Endothelial cell of umbilical vein (primary cell): ENCODE measurements at regions not wholly inside any gene's neighbourhood (a gene's known extent, or its start where the extent isn't known, plus 50 kb on each side); places are given as distances from the start of the nearest gene placed in this dataset.

Experiments
- BruUV-seq: library from RNA; stranded (reverse); fragments of 400-500 nt; replicated peaks from 2 replicates; lab custom pipeline; 2021; lab: Mats Ljungman, UMichigan
- CTCF ChIA-PET: fragments of 300-600, 350-600 bp; sonication (Branson Sonifier 250); formaldehyde crosslinking; loops from one replicate; lab custom pipeline; 2021; ENCODE audit warnings: antibody characterized with exemption, inconsistent platforms; lab: Charles Lee
- POLR2A ChIA-PET: fragments of 300-600, 350-600 bp; sonication (Branson Sonifier 250); formaldehyde crosslinking; loops from one replicate; lab custom pipeline; 2021; ENCODE audit warnings: antibody characterized with exemption, inconsistent platforms; lab: Charles Lee
- DNase-seq: peaks from one replicate; pipeline ENCODE4 v3.0.0-alpha.2; 2011; ENCODE audit warnings: low read depth, low spot score
- FAIRE-seq: peaks from 2 replicates; lab custom pipeline; 2011; peaks lifted over from hg19 to GRCh38; lab: Jason Lieb, UNC
- H2AFZ ChIP-seq: 2 replicates; pipeline ENCODE4 v1.6.0; 2012; ENCODE audit warnings: low read depth, low read length, control low read depth, inconsistent platforms
- H3K27ac ChIP-seq: 2 replicates; pipeline ENCODE4 v1.5.1; 2011; ENCODE audit warnings: low read depth, mild to moderate bottlenecking, control low read depth, low read length, moderate library complexity; ENCODE audit not compliant: insufficient read depth
- H3K27me3 ChIP-seq, 2 experiments: 2 replicates each; pipeline versions ENCODE4 v1.6.0 to v1.6.1; 2011; ENCODE audit warnings: low read length in 2 of 2, mixed read lengths in 1 of 2; ENCODE audit not compliant: control insufficient read depth in 2 of 2, insufficient read depth in 2 of 2
- H3K36me3 ChIP-seq, 2 experiments: 2 replicates in 1 of 2; 3 replicates in 1 of 2; pipeline ENCODE4 v1.5.1; 2011; ENCODE audit warnings: low read length in 2 of 2, mild to moderate bottlenecking in 1 of 2, moderate library complexity in 1 of 2; ENCODE audit not compliant: control insufficient read depth in 2 of 2, insufficient read depth in 2 of 2; ENCODE audit errors: extremely low read depth in 1 of 2
- H3K4me1 ChIP-seq: 3 replicates; pipeline ENCODE4 v1.5.1; 2011; ENCODE audit warnings: mild to moderate bottlenecking, low read length; ENCODE audit not compliant: control insufficient read depth, insufficient read depth; ENCODE audit errors: extremely low read depth
- H3K4me2 ChIP-seq: 2 replicates; pipeline ENCODE4 v1.6.1; 2011; ENCODE audit warnings: low read length, control low read depth, mixed read lengths; ENCODE audit not compliant: insufficient read depth
- H3K4me3 ChIP-seq, 3 experiments: fragments of 200-600 bp in 1 of 3; sonication (generic), shearing (Covaris generic) in 1 of 3; replicated peaks in 1 of 3; 2 replicates each; pipeline ENCODE4 v1.5.1; 2011 to 2016; ENCODE audit warnings: control low read depth in 3 of 3, low read length in 3 of 3, mild to moderate bottlenecking in 2 of 3, inconsistent platforms in 1 of 3, low read depth in 1 of 3, moderate library complexity in 1 of 3; ENCODE audit not compliant: insufficient read depth in 1 of 3
- H3K79me2 ChIP-seq: 2 replicates; pipeline ENCODE4 v1.6.0; 2012; ENCODE audit warnings: low read length, inconsistent platforms; ENCODE audit not compliant: control insufficient read depth, insufficient read depth
- H3K9ac ChIP-seq: replicated peaks from 2 replicates; pipeline ENCODE3; 2011; ENCODE audit warnings: low read length, control low read depth; ENCODE audit not compliant: insufficient read depth; ENCODE audit errors: extremely low read depth
- H3K9me1 ChIP-seq: replicated peaks from 3 replicates; pipeline ENCODE4 v1.6.0; 2011; ENCODE audit warnings: mild to moderate bottlenecking, low read length; ENCODE audit not compliant: control insufficient read depth, insufficient read depth; ENCODE audit errors: extremely low read depth
- H3K9me3 ChIP-seq: replicated peaks from 2 replicates; pipeline ENCODE4 v1.5.1; 2012; ENCODE audit warnings: low read length, inconsistent platforms; ENCODE audit not compliant: control insufficient read depth, insufficient read depth
- H4K20me1 ChIP-seq: replicated peaks from 2 replicates; pipeline ENCODE3; 2011; ENCODE audit warnings: mild to moderate bottlenecking, low read length; ENCODE audit not compliant: control insufficient read depth, insufficient read depth; ENCODE audit errors: extremely low read depth
- CTCF ChIP-seq, 2 donors: IDR thresholded peaks; 1 replicate in 1 of 2; 2 replicates in 1 of 2; pipeline ENCODE4 v1.5.1; 2011; ENCODE audit warnings: low read length in 2 of 2, mild to moderate bottlenecking in 2 of 2, moderate library complexity in 2 of 2, control low read depth in 1 of 2, inconsistent platforms in 1 of 2, low read depth in 1 of 2; ENCODE audit not compliant: insufficient read depth in 1 of 2; ENCODE audit errors: extremely low read depth in 1 of 2
- EZH2 ChIP-seq: IDR thresholded peaks from 2 replicates; pipeline ENCODE4 v1.6.1; 2012; ENCODE audit warnings: borderline replicate concordance, low read depth, mild to moderate bottlenecking, moderate library complexity, low read length, inconsistent platforms; ENCODE audit not compliant: severe bottlenecking
- GATA2 ChIP-seq: IDR thresholded peaks from 2 replicates; pipeline ENCODE4 v1.7.0; 2011; ENCODE audit warnings: low read depth, mild to moderate bottlenecking, moderate library complexity, mixed read lengths, low read length; ENCODE audit not compliant: insufficient read length, insufficient read depth
- MAX ChIP-seq: IDR thresholded peaks from 2 replicates; pipeline ENCODE4 v1.6.1; 2011; ENCODE audit not compliant: insufficient read depth, insufficient read length
- MYC ChIP-seq: IDR thresholded peaks from one replicate; pipeline ENCODE4 v1.6.1; 2011; ENCODE audit warnings: mild to moderate bottlenecking, low read depth, low read length
- POLR2A ChIP-seq: IDR thresholded peaks from 2 replicates; pipeline ENCODE4 v1.6.1; 2012; ENCODE audit warnings: low read depth, mild to moderate bottlenecking, control low read depth, low read length
- POLR2AphosphoS5 ChIP-seq: IDR thresholded peaks from 2 replicates; pipeline ENCODE4 v1.6.1; 2012; ENCODE audit warnings: low read depth, mild to moderate bottlenecking, control low read depth, low read length, moderate library complexity; ENCODE audit not compliant: insufficient read depth
- dilution Hi-C: fragments of 300-500 bp; cut with MboI; formaldehyde crosslinking; loops from one replicate; pipeline ENCODE4 v1.15.0; 2019; ENCODE audit warnings: low sequenced_read_pairs; ENCODE audit not compliant: extremely low pct_ligation_motif_present
- intact Hi-C: fragments of 100-400 bp; cut with micrococcal nuclease; formaldehyde crosslinking; loops from one replicate; pipeline ENCODE4 v1.10.0; 2022

GRCh38 chr3:161800985-161801559 lies 304.5 kb downstream of the OTOL1 start:
- dilution Hi-C loops: no loop called here

More at GRCh38 chr3:161800985-161801559, 304.5 kb downstream of the OTOL1 start:
- H3K36me3 ChIP-seq: no peaks in the 10 kb centered on the region
- intact Hi-C loops: no loop called here
- no peak overlapping the region for H3K4me2 ChIP-seq
- no peak overlapping the region for H2AFZ ChIP-seq
- POLR2A ChIA-PET: no interaction called here
- H3K27me3 ChIP-seq: no peaks in the 10 kb centered on the region
- no peak for DNase-seq
- no peak overlapping the region for H3K4me3 ChIP-seq
- no peaks in the 10 kb centered on the region for H3K9me3 ChIP-seq
- H3K27ac ChIP-seq: no peak overlapping the region
- H3K9ac ChIP-seq: no peak overlapping the region
- no peaks in the 10 kb centered on the region for H3K9me1 ChIP-seq
- no peaks in the 10 kb centered on the region for H3K4me1 ChIP-seq
- no TSS peak for BruUV-seq
- FAIRE-seq: no peak
- TF ChIP-seq POLR2AphosphoS5: no peak
- no peak for TF ChIP-seq GATA2
- TF ChIP-seq CTCF (IDR thresholded peaks at IDR 0.05; ENCODE audit: extremely low read depth in 1 of 2, insufficient read depth in 1 of 2, low read depth in 1 of 2, low read length in 2 of 2): no peak
- TF ChIP-seq EZH2: no peak
- TF ChIP-seq MAX: no peak
- no peak for TF ChIP-seq POLR2A
- no peak for TF ChIP-seq MYC
- H3K79me2 ChIP-seq: no peaks in the 10 kb centered on the region
- CTCF ChIA-PET: no interaction called here
- H4K20me1 ChIP-seq: no peaks in the 10 kb centered on the region
